Peyer's patch (tissue), 4 donors: ENCODE measurements at regions not wholly inside any gene's neighbourhood (a gene's known extent, or its start where the extent isn't known, plus 50 kb on each side); places are given as distances from the start of the nearest gene placed in this dataset.

Experiments used
- DNase-seq, 3 donors: peaks; one replicate each; pipeline ENCODE4 v3.0.0-alpha.2; 2017 to 2019
- H3K27ac ChIP-seq, 4 donors: fragments of 200-600 bp; sonication (generic); one replicate each; pipeline ENCODE4 v1.5.1; 2016 to 2019
- H3K27me3 ChIP-seq, 2 donors: fragments of 200-600 bp; sonication (generic); one replicate each; pipeline ENCODE4 v1.5.1; 2019
- H3K36me3 ChIP-seq, 3 donors: fragments of 200-600 bp; sonication (generic); one replicate each; pipeline ENCODE4 v1.5.1; 2016 to 2019
- H3K4me1 ChIP-seq, 4 donors: fragments of 200-600 bp; sonication (generic); one replicate each; pipeline ENCODE4 v1.5.1; 2016 to 2019
- H3K4me3 ChIP-seq, 4 donors: fragments of 200-600 bp; sonication (generic); 1 replicate in 3 of 4; 2 replicates in 1 of 4; pipeline ENCODE4 v1.5.1; 2016 to 2019; ENCODE audit warnings: mild to moderate bottlenecking in 1 of 4
- H3K9me3 ChIP-seq, 4 donors: fragments of 200-600 bp; sonication (generic); one replicate each; pipeline ENCODE4 v1.5.1; 2016 to 2019; ENCODE audit warnings: mild to moderate bottlenecking in 1 of 4
- POLR2A ChIP-seq, 2 donors: fragments of 450-650 bp; IDR thresholded peaks; one replicate each; pipeline ENCODE4 v1.5.1; 2017; ENCODE audit warnings: antibody characterized with exemption in 2 of 2, mild to moderate bottlenecking in 2 of 2, moderate library complexity in 2 of 2
- TF ChIP-seq, protein P1 (sequence below), 6 experiments: fragments of 450-650 bp in 4 of 6; fragments of 200-600 bp in 2 of 6; sonication (generic) in 1 of 6; IDR thresholded peaks; one replicate each; pipeline ENCODE4 v1.5.1; 2017 to 2019; ENCODE audit warnings: antibody characterized with exemption in 6 of 6, mild to moderate bottlenecking in 3 of 6, moderate library complexity in 1 of 6

DNA sequence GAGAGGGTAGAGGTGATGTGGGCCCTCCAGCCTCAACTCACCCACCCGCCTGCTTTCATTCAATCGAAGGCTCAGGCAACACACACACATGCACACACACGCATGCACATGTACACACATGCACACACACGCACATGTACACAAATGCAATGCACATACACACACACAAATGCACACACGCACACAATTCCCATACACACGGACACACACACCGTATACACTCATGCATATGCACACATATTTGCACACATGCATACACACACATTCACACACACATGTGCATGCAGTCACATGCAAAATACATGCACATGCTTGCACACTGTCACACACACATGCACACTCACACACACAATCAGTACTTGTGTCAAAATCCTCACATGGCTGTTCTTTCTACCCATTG lies 55.9 kb upstream of the SPACA7 start:
- Histone ChIP-seq H3K9me3 (no peaks in the 10 kb centered on the region), H3K4me1 (no peaks in the 10 kb centered on the region), H3K4me3 (no peak overlapping the region), H3K36me3 (no peaks in the 10 kb centered on the region), H3K27ac (no peak overlapping the region), H3K27me3 (no peaks in the 10 kb centered on the region)
- TF ChIP-seq, protein P1, sequence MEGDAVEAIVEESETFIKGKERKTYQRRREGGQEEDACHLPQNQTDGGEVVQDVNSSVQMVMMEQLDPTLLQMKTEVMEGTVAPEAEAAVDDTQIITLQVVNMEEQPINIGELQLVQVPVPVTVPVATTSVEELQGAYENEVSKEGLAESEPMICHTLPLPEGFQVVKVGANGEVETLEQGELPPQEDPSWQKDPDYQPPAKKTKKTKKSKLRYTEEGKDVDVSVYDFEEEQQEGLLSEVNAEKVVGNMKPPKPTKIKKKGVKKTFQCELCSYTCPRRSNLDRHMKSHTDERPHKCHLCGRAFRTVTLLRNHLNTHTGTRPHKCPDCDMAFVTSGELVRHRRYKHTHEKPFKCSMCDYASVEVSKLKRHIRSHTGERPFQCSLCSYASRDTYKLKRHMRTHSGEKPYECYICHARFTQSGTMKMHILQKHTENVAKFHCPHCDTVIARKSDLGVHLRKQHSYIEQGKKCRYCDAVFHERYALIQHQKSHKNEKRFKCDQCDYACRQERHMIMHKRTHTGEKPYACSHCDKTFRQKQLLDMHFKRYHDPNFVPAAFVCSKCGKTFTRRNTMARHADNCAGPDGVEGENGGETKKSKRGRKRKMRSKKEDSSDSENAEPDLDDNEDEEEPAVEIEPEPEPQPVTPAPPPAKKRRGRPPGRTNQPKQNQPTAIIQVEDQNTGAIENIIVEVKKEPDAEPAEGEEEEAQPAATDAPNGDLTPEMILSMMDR (IDR thresholded peaks at IDR 0.05) = no peak
- no peak for TF ChIP-seq POLR2A (IDR thresholded peaks at IDR 0.05)
- no peak for DNase-seq

DNA sequence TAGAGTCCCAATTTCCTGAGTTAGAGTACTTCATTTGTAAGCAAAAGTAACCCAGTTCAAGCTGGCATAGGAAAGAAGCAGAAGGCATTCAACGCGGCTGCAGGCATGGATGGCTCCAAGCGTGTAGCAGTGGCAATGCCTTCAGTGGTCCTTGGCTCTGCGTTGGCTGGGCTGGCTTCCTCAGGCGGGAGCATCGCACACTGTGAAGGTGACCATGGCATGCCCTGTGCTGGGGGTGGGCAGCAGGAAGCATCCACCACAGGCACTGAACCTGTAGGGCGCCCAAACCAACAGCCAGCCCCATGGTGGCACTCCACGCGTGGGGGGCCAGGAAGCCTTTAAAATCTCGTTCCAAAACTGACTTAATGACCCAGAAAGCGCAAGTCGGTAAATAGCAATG lies 53.6 kb upstream of the SPACA7 start:
- Histone ChIP-seq H3K27ac (no peak overlapping the region), H3K4me1 (no peaks in the 10 kb centered on the region), H3K27me3 (no peaks in the 10 kb centered on the region), H3K4me3 (no peak overlapping the region), H3K36me3 (no peaks in the 10 kb centered on the region), H3K9me3 (no peaks in the 10 kb centered on the region)
- no peak for TF ChIP-seq POLR2A (IDR thresholded peaks at IDR 0.05)
- TF ChIP-seq, protein P1 (IDR thresholded peaks at IDR 0.05) = no peak
- DNase-seq = no peak

DNA sequence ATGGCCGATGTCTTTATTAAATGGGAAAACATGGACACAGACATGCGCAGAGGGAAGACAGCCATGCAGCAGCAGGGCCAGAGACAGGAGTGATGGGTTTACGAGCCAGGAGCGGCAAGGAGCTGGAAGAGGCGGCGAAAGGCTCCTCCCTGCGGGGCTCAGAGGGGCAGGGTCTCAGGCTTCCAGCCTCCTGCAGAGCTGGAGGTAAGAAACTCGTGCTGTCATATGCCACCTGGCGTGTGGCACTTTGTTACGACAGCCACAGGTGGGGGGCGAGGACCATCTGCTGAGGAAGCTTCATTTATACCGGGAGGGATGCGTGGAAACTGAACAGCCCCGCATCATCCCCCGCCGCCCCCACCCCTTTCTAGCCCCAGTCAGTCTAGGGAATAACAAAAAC lies 52.0 kb upstream of the SPACA7 start:
- Histone ChIP-seq H3K27me3 (no peaks in the 10 kb centered on the region), H3K4me3 (no peak overlapping the region), H3K27ac (no peak overlapping the region), H3K36me3 (no peaks in the 10 kb centered on the region), H3K4me1 (no peaks in the 10 kb centered on the region), H3K9me3 (no peaks in the 10 kb centered on the region)
- no peak for DNase-seq
- TF ChIP-seq, protein P1 (IDR thresholded peaks at IDR 0.05) = no peak
- TF ChIP-seq POLR2A (IDR thresholded peaks at IDR 0.05) = no peak

DNA sequence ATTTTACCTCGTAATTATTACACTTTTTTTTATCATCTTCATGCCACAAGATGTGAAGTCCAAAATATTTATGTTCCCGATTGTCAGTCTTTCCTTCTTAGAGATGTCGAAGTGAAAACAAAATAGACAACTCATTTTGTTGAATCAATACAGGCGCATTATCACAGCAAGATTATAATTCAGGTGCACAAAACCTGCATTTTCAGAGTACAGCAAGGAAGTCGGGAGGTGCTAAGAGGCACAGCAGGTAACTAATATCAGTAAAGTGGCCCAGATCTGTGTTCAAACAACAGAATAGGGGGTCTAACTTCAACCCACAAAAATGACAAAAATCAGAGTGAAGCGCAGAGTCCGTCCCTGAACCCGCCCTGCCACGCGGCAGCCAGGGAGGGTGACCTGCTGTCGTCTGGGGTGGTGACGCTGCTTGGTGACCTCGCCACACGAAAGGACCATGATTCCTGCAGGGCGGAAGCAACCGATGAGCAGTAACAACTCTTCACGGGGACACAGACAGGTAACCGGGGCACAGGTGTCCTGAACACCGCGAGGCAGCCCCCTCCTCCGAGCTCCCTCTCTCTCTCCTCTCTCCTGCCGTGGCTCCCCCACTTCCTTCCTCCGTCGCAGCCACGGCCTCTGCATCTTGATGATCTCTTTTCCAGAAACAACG lies 50.9 kb upstream of the SPACA7 start:
- Histone ChIP-seq H3K27ac (no peak overlapping the region), H3K27me3 (no peaks in the 10 kb centered on the region), H3K4me1 (no peaks in the 10 kb centered on the region), H3K36me3 (no peaks in the 10 kb centered on the region), H3K9me3 (no peaks in the 10 kb centered on the region), H3K4me3 (no peak overlapping the region)
- TF ChIP-seq, protein P1 (IDR thresholded peaks at IDR 0.05) = no peak
- TF ChIP-seq POLR2A (IDR thresholded peaks at IDR 0.05) = no peak
- no peak for DNase-seq

DNA sequence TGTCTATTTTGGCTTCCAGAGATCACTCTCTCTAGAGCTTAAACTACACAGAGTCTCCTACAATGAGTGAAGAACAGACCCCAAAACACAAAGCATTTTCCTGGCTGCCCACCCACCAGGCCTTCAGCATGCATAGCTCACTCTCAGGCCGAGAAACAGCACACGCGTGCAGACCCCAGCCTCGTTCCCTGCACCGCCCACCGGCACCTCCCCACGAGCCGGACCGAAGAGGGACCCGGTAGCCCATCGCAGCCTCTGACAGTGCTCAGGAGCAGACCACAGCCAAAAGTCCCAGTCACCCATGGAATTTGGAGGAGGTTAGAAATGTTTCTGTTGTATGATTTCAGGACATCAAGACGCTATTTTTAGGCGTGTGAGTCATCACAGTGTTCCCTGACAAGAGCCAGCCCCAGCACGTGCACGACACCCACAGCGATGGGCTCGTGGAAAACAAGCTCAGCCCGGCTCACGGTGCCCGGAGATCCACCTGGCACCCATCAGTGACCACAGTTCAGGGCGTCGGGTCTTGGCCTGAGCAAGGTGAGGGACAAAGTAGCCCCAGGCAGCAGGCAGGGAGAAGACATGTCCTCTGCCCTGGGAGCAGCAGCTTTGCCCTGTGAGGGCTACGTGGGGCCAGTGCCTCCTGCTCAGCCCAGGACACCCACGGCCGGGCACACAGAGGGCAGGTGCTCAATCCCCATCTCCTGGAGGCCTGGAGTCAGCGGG lies 50.1 kb upstream of the SPACA7 start:
- no peak for DNase-seq
- H3K36me3 ChIP-seq = no peaks in the 10 kb centered on the region
- H3K27me3 ChIP-seq = no peaks in the 10 kb centered on the region
- no peak overlapping the region for H3K4me3 ChIP-seq
- TF ChIP-seq, protein P1 (IDR thresholded peaks at IDR 0.05) = no peak
- TF ChIP-seq POLR2A (IDR thresholded peaks at IDR 0.05) = no peak
- H3K4me1 ChIP-seq = peaks cover 0 to 7% (median 0%) of the 10 kb centered on the region in 4 donors
- H3K9me3 ChIP-seq = no peaks in the 10 kb centered on the region
- no peak overlapping the region for H3K27ac ChIP-seq
